GM12891 (cell line): ENCODE measurements at regions not wholly inside any gene's neighbourhood (a gene's known extent, or its start where the extent isn't known, plus 50 kb on each side); places are given as distances from the start of the nearest gene placed in this dataset.

Source experiments
- POLR2A ChIP-seq: IDR thresholded peaks from 2 replicates; pipeline ENCODE4 v1.6.1; 2011; ENCODE audit warnings: low read depth, low read length, control low read depth
- POLR2AphosphoS5 ChIP-seq: IDR thresholded peaks from 2 replicates; pipeline ENCODE4 v1.6.1; 2011; ENCODE audit warnings: low read depth, low read length, control low read depth
- POU2F2 ChIP-seq: IDR thresholded peaks from 2 replicates; pipeline ENCODE4 v1.6.1; 2011; ENCODE audit warnings: low read depth, mild to moderate bottlenecking, control low read depth, low read length, moderate library complexity
- SPI1 ChIP-seq: IDR thresholded peaks from 2 replicates; pipeline ENCODE4 v1.6.1; 2011; ENCODE audit warnings: low read depth, low read length, control low read depth
- TAF1 ChIP-seq: IDR thresholded peaks from 2 replicates; pipeline ENCODE4 v1.6.1; 2011; ENCODE audit warnings: low read depth, low read length, control low read depth

GRCh38 chr4:38325629-38325913 lies 338.4 kb upstream of the KLF3 start:
- no peak for TF ChIP-seq POLR2A
- TF ChIP-seq TAF1, result no peak
- no peak for TF ChIP-seq POLR2AphosphoS5
- no peak for TF ChIP-seq SPI1
- no peak for TF ChIP-seq POU2F2
